NCI-H1930 (cell line): ENCODE measurements at regions not wholly inside any gene's neighbourhood (a gene's known extent, or its start where the extent isn't known, plus 50 kb on each side); places are given as distances from the start of the nearest gene placed in this dataset.
"Not testable (repeated sequence)": the region's sequence is repeated elsewhere in the genome, so short reads cannot be mapped to it uniquely, and the experiment has no call there.

ENCODE experiments used
- DNase-seq, 2 experiments: peaks; one replicate each; lab custom pipeline; 2025; lab: John Stamatoyannopoulos, UW

DNA sequence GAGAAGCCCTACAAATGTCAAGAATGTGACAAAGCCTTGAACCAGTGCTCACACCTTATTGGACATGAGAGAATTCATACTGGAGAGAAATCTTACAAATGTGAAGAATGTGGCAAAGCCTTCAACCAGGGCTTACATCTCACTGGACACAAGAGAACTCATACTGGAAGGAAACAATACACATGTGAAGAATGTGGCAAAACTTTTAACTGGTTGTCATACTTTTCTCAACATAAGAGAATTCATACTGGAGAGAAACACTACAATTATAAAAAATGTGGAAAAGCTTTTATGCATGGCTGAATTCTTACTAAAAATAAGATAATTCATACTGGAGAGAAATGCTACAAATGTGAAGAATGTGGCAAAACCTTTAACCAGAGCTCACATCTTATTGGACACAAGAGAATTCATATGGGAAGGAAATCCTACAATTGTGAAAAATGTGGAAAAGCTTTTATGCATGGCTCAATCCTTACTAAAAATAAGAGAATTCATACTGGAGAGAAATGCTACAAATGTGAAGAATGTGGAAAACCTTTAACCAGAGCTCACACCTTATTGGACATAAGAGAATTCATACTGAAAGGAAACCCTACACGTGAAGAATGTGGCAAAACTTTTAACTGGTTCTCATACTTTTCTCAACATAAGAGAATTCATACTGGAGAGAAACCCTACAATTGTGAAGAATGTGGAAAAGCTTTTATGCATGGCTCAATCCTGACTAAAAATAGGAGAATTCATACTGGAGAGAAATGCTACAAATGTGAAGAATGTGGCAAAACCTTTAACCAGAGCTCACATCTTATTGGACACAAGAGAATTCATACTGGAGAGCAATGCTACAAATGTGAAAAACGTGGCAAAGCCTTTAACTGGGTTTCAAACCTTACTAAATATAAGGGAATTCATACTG, 350.6 kb upstream of the NUPR2 start:
- not testable (repeated sequence) for DNase-seq

GRCh38 chr7:56449762-56450161, 333.5 kb upstream of the NUPR2 start:
- DNase-seq, result no peak

- peak in 1 of 2 experiments; percentile 26 for DNase-seq
Observed at GRCh38 chr7:56447864-56448693, 331.9 kb upstream of the NUPR2 start.

DNA sequence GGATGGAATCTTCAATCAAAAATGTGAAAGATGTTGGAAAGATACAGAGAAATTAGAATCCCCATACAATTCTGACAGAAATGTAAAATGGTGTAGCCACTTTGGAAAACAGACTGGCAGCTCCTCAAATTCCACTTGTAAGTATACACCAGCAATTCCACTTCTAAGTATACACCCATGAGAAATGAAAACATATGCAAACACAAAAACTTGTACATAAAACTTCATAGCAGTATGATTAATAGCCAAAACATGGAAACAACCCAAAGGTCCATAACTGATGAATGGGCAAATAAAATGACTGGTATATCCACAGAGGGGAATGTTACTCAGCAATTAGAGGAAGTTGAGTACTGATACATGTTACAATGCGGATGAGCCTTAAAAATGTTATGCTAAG, 304.3 kb upstream of the NUPR2 start:
- not testable (repeated sequence) for DNase-seq

- DNase-seq, result no peak
Observed at GRCh38 chr7:56375173-56375572, 259.0 kb upstream of the NUPR2 start.

GRCh38 chr7:56374666-56375065, 258.4 kb upstream of the NUPR2 start:
- not testable (repeated sequence) for DNase-seq

DNA sequence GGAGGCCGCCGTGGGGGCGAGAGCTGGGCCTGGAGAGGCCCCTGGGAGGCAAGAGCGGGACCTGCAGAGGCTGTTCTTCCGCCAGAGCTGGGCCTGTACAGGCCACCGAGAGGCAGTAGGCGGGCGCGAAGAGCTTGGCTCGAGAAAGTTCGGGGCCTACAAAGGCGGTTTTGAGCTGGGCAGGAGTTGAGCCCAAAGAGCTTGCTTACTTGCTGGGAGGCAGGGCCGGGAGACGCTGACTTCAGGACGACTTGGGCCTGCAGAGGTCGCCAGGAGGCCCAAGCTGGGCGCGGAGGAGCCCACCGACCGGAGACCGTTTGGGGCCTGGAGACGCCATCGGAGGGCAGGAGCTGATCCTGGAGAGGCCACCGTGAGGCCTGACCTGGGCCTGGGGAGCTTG, 257.1 kb upstream of the NUPR2 start:
- DNase-seq, result not testable (repeated sequence)

DNA sequence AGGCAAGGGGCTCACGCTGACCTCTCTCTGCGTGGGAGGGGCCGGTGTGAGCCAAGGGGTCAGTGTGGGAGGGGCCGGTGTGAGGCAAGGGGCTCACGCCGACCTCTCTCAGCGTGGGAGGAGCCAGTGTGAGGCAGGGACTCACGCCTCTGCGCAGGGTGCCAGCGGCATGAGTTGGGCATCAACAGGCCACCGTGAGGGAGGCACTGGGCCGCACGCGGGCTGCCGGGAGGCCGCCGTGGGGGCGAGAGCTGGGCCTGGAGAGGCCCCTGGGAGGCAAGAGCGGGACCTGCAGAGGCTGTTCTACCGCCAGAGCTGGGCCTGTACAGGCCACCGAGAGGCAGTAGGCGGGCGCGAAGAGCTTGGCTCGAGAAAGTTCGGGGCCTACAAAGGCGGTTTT, 255.6 kb upstream of the NUPR2 start:
- DNase-seq, result not testable (repeated sequence)

DNA sequence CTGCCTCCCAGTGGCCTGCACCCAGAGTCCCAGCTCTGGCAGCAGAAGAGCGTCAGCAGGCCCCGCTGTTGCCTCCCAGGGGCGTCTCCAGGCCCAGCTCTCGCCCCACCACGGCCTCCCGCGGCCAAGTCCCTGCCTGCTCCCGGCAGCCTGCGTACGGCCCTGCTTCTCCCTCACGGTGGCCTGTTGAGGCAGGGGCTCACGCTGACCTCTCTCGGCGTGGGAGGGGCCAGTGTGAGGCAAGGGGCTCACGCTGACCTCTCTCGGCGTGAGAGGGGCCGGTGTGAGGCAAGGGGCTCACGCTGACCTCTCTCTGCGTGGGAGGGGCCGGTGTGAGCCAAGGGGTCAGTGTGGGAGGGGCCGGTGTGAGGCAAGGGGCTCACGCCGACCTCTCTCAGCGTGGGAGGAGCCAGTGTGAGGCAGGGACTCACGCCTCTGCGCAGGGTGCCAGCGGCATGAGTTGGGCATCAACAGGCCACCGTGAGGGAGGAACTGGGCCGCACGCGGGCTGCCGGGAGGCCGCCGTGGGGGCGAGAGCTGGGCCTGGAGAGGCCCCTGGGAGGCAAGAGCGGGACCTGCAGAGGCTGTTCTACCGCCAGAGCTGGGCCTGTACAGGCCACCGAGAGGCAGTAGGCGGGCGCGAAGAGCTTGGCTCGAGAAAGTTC, 254.1 kb upstream of the NUPR2 start:
- DNase-seq, result not testable (repeated sequence)

GRCh38 chr7:56367914-56368313, 251.7 kb upstream of the NUPR2 start:
- DNase-seq, result not testable (repeated sequence)

DNA sequence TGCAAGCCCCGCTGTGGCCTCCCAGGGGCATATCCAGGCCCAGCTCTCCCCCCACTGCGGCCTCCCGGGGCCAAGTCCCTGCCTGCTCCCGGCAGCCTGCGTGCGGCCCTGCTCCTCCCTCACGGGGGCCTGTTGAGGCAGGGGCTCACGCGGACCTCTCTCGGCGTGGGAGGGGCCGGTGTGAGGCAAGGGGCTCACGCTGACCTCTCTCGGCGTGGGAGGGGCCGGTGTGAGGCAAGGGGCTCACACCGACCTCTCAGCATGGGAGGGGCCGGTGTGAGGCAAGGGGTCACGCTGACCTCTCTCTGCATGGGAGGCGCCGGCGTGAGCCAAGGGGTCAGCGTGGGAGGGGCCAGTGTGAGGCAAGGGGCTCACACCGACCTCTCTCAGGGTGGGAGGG, 251.2 kb upstream of the NUPR2 start:
- DNase-seq, result not testable (repeated sequence)

DNA sequence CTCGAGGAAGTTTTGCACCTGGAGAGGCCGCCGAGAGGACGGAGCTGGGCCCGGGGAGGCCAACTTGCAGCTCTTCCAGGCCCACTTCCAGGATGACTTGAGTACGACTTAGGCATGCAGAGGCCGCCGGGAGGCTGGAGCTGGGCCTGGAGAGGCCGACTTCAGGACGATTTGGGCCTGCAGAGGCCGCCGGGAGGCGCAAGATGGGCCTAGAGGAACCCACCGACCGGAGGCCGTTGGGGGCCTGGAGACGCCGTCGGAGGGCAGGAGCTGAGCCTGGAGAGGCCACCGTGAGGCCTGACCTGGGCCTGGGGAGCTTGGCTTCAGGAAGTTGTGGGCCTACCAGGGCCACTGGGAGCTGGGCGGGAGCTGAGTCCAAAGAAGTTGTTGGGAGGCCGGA, 250.5 kb upstream of the NUPR2 start:
- not testable (repeated sequence) for DNase-seq

DNA sequence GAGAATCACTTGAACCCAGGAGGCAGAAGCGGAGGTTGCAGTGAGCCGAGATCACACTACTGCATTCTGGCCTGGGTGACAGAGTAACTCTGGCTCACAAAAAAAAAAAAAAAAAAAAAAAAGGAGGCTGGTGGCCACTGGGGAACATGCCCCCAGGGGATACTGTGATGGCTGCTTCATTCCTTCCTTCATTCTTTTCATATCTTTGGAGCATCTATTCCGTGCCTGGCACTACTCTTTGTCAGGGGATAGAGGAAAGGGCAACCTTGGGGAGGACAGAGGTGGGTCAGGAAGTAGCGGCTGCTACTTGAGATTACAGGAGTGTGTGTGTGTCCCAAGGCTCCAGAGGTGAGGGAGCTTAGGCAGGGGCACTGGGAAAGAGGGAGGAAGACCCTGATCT, 236.4 kb upstream of the NUPR2 start:
- DNase-seq, result not testable (repeated sequence)

DNA sequence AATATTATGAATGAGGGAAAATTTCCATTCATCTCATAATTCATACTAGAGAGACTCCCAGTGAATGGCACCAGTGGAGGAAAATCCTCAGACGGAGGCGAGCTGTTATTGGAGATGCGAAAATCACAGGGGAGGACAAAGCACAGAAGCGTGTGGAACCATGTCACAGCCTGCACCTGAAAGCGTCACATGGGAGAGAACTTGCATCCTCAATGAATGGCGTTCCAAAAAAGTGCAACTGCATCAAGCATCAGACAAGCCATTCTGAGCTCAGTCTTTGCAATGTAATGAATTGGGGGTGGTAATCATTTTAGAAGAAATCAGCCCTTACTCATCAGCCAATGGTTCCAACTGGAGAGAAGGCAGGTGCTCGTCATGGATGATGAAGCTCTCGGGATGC, 235.0 kb upstream of the NUPR2 start:
- not testable (repeated sequence) for DNase-seq

DNA sequence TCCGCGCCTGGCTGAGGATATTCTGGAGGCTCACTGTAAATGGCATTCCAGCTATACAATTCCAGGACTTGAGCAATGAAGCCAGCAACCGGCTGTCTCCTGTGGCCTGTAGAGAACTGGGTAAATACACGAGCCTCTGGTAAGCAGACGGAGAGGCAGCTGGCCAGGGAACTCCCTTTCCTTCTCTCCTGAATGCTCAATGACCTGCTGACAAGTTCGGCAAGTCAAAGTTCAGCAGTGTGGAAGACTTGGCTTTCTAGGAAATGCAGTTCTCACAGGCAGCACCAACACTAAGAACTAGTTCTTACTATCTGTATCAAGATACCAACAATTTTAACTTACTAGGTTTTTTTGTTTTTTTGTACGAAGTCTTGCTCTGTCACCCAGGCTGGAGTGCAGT, 232.1 kb upstream of the NUPR2 start:
- not testable (repeated sequence) for DNase-seq

DNA sequence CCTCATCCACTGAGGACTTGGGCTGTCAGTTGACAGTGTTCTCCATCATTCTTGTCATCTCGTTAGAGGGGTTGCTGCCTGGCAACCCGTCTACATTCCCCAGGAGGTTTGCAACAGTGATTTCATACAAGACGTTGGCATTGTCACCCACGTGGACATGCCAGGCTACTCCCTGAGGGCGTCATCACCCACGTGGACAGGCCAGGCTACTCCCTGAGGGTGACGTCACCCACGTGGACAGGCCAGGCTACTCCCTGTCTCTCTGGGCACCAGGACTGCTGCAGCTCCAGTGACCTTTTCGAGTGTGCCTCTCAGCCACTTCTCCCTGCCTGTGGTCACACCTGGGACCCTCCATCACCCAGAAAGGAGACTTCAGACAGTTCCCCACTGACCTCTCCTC, 212.1 kb upstream of the NUPR2 start:
- DNase-seq, result not testable (repeated sequence)

GRCh38 chr7:56290548-56290947, 174.3 kb upstream of the NUPR2 start:
- DNase-seq, result no peak

DNA sequence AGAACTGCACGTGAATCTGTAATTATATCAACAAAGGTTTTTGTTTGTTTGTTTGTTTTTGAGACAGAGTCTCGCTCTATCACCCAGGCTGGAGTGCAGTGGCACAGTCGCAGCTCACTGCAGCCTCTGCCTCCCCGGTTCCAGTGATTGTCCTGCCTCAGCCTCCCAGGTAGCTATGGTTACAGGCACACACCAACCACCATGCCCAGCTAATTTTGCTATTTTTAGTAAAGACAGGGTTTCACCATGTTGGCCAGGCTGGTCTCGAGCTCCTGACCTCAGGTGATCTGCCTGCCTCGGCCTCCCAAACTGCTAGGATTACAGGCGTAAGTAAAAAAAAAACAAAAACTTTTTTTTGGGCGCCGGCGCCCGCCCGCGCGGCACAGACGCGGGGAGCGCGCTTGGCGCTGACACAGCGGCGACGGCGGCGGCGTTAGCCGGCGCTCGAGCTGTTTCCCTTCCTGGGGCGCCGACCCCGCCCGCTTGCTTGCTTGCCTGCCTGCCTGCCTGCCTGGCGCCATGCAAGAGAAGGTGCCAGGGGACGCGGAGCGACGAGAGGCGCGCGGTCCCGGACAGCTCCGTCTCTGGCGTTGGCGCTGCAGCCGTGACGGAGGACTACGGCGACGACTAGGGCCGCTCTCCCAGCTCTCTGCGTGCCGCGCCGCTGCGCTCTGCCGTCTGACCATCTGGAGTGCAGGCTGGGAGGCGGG, 171.4 kb upstream of the NUPR2 start:
- DNase-seq, result peak; percentile 32 to 67

DNA sequence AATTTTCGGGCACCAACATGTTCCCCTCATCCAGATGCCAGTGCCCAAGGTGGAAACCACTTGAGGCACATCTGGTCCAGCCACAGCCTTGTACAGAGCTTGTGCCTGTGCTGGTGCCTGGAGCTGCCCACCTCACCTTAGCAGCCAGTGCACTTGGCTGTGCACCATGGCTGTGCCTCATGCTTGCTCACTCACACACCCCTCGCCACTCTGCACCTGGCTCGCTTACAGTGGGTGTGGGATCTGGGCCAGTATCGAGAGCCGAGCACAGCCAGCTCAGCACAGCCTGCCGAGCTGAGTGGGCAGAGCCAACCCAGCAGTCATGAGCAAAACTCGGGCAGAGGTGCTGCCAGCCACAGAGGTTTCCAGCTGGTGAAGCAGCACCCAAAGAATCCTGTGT, 139.9 kb upstream of the NUPR2 start:
- DNase-seq, result no peak

DNA sequence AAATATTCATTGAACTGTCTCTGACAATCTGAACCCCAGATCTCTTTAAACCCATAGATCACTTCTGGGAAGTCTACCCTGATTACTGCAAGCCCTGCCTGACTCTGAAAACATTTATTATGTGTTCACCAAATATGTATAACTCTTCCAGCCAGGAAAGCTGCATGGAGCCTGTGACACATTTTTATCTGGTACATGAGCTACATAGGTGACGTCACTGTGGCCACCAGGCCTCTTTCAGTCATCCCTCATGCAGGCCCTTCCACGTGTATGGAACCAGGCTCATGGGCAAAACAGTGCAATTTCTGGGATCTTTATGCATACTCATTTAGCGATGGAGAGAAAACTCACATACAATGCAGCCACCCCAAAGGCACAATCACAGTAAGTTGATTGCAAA, 133.9 kb upstream of the NUPR2 start:
- no peak for DNase-seq

GRCh38 chr7:56229631-56230030, 113.4 kb upstream of the NUPR2 start:
- no peak for DNase-seq

DNA sequence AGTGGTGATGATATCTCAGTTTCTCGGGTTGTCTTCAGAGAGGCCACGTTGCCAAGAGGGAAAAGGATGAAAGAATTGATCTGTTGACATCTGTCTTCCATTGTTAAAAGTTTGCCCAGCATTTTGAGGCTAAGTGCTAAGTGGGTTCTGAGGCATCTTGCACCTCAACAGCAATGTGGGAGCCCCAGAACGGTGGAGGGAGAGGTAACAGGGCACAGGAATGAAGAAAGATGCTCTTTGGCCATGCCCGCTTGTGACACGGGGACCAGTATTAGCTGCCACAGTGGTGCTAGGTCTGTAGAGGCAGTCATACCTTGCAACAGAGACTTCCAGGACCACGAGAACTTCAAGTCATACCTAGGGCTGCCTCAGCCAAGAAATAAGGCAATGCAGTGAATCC, 106.6 kb upstream of the NUPR2 start:
- no peak for DNase-seq
